Tongue (tissue), 1 donor: ENCODE measurements at regions not wholly inside any gene's neighbourhood (a gene's known extent, or its start where the extent isn't known, plus 50 kb on each side); places are given as distances from the start of the nearest gene placed in this dataset.
"Not testable (repeated sequence)": the region's sequence is repeated elsewhere in the genome, so short reads cannot be mapped to it uniquely, and the experiment has no call there.

Experiments used
- DNase-seq: peaks from one replicate; pipeline ENCODE4 v3.0.0-alpha.2; 2015

- DNase-seq: no peak
These were observed 106.3 kb upstream of the LY86 start for GRCh38 chr6:6482256-6482655.

GRCh38 chr6:6483168-6483567 lies 105.4 kb upstream of the LY86 start:
- no peak for DNase-seq

- DNase-seq: no peak
These were observed 104.8 kb upstream of the LY86 start for GRCh38 chr6:6483733-6484132.

GRCh38 chr6:6484681-6485080 lies 103.8 kb upstream of the LY86 start:
- DNase-seq: no peak

- no peak for DNase-seq
These were observed 101.9 kb upstream of the LY86 start for GRCh38 chr6:6486595-6486994.

- no peak for DNase-seq
These were observed 96.8 kb upstream of the LY86 start for GRCh38 chr6:6491761-6492160.

GRCh38 chr6:6492675-6493074 lies 95.8 kb upstream of the LY86 start:
- no peak for DNase-seq

- DNase-seq: not testable (repeated sequence)
These were observed 94.4 kb upstream of the LY86 start for GRCh38 chr6:6494139-6494538.

- DNase-seq: peak; percentile 44
These were observed 93.8 kb upstream of the LY86 start for GRCh38 chr6:6494677-6495076.

GRCh38 chr6:6495851-6496250 lies 92.7 kb upstream of the LY86 start:
- DNase-seq: no peak

GRCh38 chr6:6497541-6497940 lies 91.0 kb upstream of the LY86 start:
- no peak for DNase-seq

GRCh38 chr6:6497976-6498375 lies 90.5 kb upstream of the LY86 start:
- no peak for DNase-seq

GRCh38 chr6:6503191-6503590 lies 85.3 kb upstream of the LY86 start:
- DNase-seq: no peak

- no peak for DNase-seq
These were observed 83.4 kb upstream of the LY86 start for GRCh38 chr6:6505111-6505510.

- DNase-seq: no peak
These were observed 79.9 kb upstream of the LY86 start for GRCh38 chr6:6508643-6509042.

- DNase-seq: no peak
These were observed 79.2 kb upstream of the LY86 start for GRCh38 chr6:6509284-6509683.

GRCh38 chr6:6512711-6513110 lies 75.8 kb upstream of the LY86 start:
- DNase-seq: peak; percentile 54

GRCh38 chr6:6515691-6516607 lies 72.6 kb upstream of the LY86 start:
- no peak for DNase-seq

GRCh38 chr6:6516666-6517458 lies 71.7 kb upstream of the LY86 start:
- no peak for DNase-seq

GRCh38 chr6:6518631-6519427 lies 69.7 kb upstream of the LY86 start:
- no peak for DNase-seq

GRCh38 chr6:6521961-6522482 lies 66.5 kb upstream of the LY86 start:
- no peak for DNase-seq

- DNase-seq: no peak
These were observed 65.8 kb upstream of the LY86 start for GRCh38 chr6:6522709-6523108.
